ENCODE measurements at regions not wholly inside any gene's neighbourhood (a gene's known extent, or its start where the extent isn't known, plus 50 kb on each side); places are given as distances from the start of the nearest gene placed in this dataset.

DNA sequence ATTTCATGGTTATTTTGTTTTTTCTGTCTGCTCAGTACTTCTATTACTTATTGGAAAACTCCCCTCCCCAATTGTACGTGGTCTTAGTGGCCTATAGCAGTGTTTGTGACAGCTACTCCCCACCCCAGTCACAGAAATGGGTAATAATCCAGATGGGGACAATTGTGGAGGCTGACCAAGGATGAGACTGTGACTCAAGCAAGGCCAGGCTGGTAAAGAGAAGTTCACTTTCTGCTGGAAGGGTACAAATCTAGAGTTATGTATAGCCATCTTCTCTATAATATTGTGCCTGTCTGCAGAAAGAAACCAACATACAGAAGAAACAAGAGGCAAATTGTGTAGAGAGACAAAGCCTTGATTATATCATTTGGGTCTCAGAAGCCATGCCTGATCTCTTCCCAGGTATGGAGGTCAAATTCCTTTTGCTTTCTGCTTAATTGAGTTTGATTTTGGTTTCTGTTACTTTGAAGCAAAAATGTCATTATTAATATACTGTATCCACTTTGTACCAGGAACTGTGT lies 270.4 kb downstream of the HLX start:
- Histone ChIP-seq H3K27me3 (ENCODE audit: insufficient read depth, poor library complexity, severe bottlenecking) (no peaks in the 10 kb centered on the region), H3K27ac (replicated peaks) (no peak overlapping the region), H3K4me3 (replicated peaks; ENCODE audit: insufficient read depth, low read length) (no peak overlapping the region)
- no peak for DNase-seq (ENCODE audit: low read depth in 1 of 2, low spot score in 1 of 2)
- no peak for TF ChIP-seq POLR2AphosphoS5 (IDR thresholded peaks at IDR 0.05; ENCODE audit: low read depth)

DNA sequence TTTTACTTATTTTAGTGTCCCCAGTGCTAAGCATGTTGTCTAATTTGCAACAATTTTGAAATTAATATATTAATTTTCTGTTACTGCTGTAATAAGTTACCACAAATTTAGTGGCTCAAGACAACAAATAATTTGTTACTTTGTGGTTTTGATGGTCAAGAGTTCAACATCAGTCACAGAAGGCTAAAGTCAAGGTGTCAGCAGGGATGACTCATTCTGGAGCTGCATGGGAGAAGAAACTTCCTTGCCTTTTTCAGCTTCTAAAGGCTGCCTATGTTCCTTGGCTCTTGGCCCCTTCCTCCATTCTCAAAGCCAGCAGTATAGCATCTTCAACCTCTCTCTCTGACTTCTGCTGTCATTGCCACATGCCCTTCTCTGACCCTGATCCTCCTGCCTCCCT lies 271.8 kb downstream of the HLX start:
- TF ChIP-seq GABPA (IDR thresholded peaks at IDR 0.05; ENCODE audit: low read depth) (no peak), SPI1 (IDR thresholded peaks at IDR 0.05; ENCODE audit: borderline replicate concordance, low read depth) (no peak), POLR2AphosphoS5 (IDR thresholded peaks at IDR 0.05; ENCODE audit: low read depth) (no peak)
- TF ChIP-seq, protein P1, sequence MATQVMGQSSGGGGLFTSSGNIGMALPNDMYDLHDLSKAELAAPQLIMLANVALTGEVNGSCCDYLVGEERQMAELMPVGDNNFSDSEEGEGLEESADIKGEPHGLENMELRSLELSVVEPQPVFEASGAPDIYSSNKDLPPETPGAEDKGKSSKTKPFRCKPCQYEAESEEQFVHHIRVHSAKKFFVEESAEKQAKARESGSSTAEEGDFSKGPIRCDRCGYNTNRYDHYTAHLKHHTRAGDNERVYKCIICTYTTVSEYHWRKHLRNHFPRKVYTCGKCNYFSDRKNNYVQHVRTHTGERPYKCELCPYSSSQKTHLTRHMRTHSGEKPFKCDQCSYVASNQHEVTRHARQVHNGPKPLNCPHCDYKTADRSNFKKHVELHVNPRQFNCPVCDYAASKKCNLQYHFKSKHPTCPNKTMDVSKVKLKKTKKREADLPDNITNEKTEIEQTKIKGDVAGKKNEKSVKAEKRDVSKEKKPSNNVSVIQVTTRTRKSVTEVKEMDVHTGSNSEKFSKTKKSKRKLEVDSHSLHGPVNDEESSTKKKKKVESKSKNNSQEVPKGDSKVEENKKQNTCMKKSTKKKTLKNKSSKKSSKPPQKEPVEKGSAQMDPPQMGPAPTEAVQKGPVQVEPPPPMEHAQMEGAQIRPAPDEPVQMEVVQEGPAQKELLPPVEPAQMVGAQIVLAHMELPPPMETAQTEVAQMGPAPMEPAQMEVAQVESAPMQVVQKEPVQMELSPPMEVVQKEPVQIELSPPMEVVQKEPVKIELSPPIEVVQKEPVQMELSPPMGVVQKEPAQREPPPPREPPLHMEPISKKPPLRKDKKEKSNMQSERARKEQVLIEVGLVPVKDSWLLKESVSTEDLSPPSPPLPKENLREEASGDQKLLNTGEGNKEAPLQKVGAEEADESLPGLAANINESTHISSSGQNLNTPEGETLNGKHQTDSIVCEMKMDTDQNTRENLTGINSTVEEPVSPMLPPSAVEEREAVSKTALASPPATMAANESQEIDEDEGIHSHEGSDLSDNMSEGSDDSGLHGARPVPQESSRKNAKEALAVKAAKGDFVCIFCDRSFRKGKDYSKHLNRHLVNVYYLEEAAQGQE (IDR thresholded peaks at IDR 0.05; ENCODE audit: insufficient replicate concordance, low read depth) = no peak
- TF ChIP-seq, protein P2, sequence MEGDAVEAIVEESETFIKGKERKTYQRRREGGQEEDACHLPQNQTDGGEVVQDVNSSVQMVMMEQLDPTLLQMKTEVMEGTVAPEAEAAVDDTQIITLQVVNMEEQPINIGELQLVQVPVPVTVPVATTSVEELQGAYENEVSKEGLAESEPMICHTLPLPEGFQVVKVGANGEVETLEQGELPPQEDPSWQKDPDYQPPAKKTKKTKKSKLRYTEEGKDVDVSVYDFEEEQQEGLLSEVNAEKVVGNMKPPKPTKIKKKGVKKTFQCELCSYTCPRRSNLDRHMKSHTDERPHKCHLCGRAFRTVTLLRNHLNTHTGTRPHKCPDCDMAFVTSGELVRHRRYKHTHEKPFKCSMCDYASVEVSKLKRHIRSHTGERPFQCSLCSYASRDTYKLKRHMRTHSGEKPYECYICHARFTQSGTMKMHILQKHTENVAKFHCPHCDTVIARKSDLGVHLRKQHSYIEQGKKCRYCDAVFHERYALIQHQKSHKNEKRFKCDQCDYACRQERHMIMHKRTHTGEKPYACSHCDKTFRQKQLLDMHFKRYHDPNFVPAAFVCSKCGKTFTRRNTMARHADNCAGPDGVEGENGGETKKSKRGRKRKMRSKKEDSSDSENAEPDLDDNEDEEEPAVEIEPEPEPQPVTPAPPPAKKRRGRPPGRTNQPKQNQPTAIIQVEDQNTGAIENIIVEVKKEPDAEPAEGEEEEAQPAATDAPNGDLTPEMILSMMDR (IDR thresholded peaks at IDR 0.05; ENCODE audit: insufficient read depth, low read length) = no peak
- Histone ChIP-seq H3K4me3 (replicated peaks; ENCODE audit: insufficient read depth, low read length) (no peak overlapping the region), H3K27me3 (ENCODE audit: insufficient read depth, poor library complexity, severe bottlenecking) (no peaks in the 10 kb centered on the region), H3K27ac (replicated peaks) (no peak overlapping the region)
- no peak for DNase-seq (ENCODE audit: low read depth in 1 of 2, low spot score in 1 of 2)

DNA sequence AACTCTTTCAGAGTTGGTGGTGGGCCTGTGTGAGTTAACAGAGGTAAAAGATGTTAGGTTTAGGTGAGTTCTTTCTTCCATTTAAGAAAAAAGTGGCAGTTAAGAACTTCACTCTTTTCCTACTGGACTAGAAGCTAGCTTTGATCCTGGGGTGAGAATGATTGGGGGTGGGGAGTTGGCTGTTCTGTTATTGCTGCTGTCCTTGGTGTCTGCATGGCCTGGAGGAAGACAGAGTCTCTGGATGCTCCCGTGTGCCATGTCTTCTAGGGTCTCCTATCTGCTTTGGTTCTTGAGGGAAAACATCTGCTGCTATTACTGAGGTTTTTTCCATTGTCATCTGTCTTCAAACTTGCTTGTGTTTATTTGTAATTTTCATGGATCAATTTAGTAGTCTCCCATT lies 275.7 kb downstream of the HLX start:
- no peaks in the 10 kb centered on the region for H3K27me3 ChIP-seq (ENCODE audit: insufficient read depth, poor library complexity, severe bottlenecking)
- H3K4me3 ChIP-seq (replicated peaks; ENCODE audit: insufficient read depth, low read length) = no peak overlapping the region
- no peak for TF ChIP-seq POLR2AphosphoS5 (IDR thresholded peaks at IDR 0.05; ENCODE audit: low read depth)
- TF ChIP-seq, protein P1 (IDR thresholded peaks at IDR 0.05; ENCODE audit: insufficient replicate concordance, low read depth) = peak; percentile 85
- DNase-seq (ENCODE audit: low read depth in 1 of 2, low spot score in 1 of 2) = no peak
- H3K27ac ChIP-seq (replicated peaks) = no peak overlapping the region

DNA sequence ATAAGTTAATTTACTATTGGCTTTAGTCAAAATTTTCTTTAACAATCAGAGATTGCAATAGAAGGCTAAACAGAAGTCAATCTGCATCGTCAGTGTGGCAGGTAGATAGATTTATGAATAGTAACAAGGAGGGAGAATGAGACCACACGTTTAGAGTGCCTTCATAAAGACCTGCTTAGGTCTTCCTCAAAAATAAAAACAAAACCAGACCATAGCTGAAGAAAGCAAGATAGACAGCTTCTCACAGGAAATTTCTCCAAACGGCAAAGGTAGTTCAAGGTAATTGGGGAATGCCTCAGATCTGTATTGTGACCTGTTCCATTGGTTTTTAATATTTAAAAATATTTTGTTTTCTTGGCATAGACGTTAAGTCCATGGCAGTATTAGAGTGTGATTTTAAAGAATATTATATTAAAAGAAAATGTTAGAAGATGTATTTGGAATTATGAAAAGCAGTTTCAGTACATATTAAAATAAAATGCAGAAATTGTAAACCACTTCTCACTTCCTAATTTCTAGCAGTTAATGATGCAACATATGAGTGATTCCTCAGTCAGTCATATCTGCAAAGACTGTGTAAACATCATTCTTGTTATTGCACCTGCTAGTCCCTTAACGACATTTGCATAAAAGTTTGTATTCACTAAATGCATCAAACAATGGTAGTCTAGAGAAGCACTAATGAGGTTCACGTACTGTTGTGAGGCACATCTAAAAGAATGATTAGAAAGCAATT lies 278.0 kb downstream of the HLX start:
- peak; percentile 39 to 59 for DNase-seq (ENCODE audit: low read depth in 1 of 2, low spot score in 1 of 2)
- H3K27ac ChIP-seq (replicated peaks) = peak overlapping the region; percentile 80

More for the DNA sequence above, 278.0 kb downstream of the HLX start:
- TF ChIP-seq, protein P1 (IDR thresholded peaks at IDR 0.05; ENCODE audit: insufficient replicate concordance, low read depth) = peak; percentile 15
- TF ChIP-seq GABPA (IDR thresholded peaks at IDR 0.05; ENCODE audit: low read depth) (no peak), SPI1 (IDR thresholded peaks at IDR 0.05; ENCODE audit: borderline replicate concordance, low read depth) (peak; percentile 90)
- H3K4me3 ChIP-seq (replicated peaks; ENCODE audit: insufficient read depth, low read length) = no peak overlapping the region
- H3K27me3 ChIP-seq (ENCODE audit: insufficient read depth, poor library complexity, severe bottlenecking) = no peaks in the 10 kb centered on the region
